ENCODE measurements at regions not wholly inside any gene's neighbourhood (a gene's known extent, or its start where the extent isn't known, plus 50 kb on each side); places are given as distances from the start of the nearest gene placed in this dataset.

DNA sequence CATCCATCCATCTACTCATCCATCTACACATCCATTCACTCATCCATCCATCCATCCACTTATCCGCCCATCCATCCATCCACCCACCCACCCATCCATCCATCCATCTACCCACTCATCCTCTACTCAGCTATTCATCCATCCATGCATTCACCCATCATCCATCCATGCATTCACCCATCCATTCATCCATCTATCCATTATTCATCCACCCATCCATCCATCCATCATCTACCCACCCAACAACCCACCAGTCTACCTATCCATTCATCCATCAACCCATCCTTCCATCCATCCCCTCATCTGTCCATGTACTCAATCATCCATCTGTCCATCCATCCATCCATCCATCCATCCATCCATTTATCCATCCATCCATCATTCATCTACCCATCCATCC is 972.7 kb downstream of the BRD1 start:
- DNase-seq = no peak

DNA sequence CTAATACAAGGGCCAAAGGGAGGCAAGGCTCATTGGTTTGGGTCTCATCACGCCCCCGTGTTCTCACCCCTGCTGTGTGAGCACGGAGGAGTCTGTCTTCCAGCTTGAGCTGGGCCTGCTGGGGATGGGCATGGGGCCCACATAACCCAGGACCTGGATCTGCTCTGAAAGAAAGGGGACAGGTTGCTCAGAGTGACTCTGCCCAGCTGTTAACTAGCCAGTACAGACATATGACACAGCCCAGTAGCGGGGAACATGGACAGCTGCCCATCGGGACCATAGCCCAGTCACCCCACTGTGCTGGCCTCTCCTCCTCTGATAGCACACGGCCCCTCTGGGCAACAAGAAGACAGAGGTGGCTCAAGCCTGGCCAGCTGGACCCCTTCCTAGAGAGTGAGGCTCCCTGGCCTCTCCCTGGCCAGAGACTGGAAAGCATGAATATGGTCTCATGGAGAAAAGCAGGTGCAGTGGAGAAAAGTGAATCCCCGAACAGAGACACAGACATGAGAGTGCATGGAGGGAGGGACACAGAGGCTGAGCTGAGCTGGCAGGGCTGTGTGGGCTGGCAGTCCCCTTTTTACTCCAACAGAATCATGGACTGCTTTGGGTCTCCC is 973.9 kb downstream of the BRD1 start:
- no peak for DNase-seq

DNA sequence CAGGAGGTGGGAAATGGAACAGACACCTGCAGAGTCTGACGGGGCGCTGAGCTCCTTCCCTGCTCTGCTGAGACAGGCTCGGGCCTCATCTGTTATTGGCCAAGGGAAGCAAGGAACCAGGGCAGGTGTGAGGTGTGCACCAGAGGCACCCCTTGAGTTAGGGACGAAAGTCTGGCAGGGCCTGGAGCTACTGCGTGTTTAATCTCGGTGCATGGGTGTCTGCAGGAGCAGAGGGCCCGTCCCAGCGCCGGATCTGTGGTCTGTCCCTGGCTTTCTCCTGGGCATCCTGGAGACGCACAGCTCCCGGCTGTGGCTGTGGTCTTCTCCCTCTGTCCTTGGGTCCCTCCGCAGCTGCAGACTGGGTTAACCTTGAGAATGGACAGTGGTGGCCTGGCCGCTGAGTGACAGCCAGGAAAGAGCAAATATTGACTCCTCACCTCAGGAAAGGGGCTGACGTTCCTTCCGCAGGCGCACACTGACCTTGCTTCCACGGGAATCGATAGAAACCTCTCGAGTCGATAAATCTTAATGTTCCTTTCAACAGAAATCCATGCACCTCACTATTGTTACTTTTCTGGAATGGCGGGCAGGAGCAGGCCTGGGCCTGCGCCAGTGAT is 975.6 kb downstream of the BRD1 start:
- DNase-seq = no peak

DNA sequence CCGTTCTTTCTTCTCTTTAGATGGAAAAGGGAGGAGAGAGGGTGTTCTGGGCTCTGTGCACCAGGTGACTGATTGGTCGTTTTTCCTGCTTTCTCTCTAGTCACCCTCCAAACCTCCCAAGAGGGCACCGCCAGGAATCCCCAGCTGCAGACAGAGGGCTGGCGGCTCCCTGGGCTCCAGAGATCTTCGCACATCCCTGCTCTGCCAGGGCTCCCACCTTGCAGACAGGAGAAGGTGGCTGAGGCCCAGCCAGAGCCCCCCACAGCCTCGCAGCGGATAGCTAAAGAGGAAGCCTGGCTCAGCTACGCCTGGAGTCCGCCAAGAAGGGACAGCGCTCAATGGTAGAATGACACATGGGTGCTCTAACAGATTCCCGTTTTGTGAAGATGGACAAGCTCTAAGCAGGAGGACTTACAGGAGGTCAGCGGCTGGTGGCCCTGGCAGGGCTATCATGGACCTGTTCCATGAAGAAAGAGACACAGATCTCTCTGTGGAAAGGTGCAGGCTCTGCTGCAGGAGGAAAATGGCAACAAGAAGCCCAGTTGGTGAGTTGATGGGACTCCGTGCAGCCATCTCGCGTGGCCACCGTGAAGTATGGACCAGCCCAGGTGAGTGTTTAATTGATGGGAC is 976.9 kb downstream of the BRD1 start:
- DNase-seq = no peak

DNA sequence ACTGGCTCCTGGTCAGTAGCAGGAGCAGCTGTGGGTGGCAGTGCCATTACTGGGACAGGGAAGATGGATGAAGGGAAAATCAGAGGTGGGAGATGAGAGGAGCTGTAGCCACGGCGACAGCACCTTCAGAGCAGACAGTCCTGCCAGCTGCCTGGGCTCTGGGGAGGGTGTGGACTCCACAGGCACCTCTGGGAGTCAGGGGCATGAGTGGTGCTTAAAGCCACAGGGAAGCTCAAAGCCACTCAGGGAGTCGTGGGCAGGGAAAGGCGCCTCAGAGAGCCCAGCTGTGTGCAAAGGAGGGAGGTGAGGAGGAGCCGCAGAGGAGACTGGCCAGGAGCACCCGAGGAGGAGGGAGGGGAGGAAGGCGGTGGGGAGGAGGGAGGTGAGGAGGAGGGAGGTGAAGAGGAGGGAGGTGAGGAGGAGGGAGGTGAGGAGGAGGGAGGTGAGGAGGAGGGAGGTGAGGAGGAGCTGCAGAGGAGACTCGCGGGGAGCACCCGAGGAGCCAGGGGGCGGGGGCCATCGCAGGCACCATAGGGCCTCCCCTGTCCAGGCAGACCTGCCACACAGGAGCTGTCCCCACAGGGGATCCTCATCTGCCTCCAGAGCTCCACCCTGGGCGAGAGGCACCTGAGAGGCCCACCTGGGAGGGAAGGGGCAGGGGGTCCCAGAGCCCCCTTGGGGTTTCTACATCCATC is 977.6 kb downstream of the BRD1 start:
- DNase-seq = no peak

DNA sequence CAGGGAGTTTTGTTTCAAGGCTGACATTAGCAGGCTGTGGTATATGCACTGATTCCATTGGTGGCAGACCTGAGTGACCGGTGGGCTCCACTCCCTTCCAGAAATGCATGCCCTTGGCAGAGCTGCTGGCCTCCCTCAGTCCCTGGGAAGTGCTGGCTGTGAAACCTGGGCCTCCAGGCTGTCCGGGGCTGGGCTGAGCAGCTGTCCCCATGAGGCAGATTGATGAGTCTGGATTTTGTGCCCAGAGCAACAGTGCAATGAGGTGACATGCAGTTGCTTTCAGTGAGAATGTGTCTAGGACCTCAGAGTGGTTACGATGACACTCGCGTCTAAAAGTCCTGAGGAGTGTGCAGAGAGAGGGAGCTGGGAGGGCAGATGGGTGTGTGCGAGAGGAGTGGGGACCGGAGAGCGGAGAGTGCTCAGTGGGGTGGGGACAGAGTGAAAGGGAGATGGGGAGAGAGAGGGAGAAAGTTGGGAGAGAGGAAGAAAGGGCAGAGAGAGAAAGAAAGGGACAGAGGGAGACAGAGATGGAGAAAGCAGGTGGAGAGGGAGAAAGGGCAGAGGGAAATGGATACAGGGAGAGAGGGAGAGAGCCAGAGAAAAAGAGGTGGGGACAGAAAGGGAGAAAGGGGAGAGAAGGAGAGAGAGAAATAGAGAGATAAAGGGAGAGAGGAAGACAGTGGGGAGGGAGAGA is 978.3 kb downstream of the BRD1 start:
- DNase-seq = no peak

DNA sequence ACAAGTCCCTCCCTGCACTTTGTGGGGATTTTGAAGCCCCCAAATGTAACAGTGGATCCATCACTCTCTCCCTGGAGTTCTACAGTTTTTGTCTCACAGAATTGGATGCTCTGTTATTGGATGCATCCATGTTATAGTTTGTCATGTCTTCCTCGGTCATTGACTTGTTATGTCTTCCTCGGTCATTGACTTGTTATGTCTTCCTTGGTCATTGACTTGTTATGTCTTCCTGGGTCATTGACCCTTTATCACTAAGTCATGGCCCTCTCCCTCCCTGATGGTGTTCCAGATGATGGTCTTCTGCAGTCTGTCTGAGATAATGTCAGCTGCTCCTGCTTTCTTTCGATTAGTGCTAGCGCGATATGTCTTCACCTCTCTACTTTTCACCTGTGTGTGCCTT is 981.5 kb downstream of the BRD1 start:
- DNase-seq = no peak

DNA sequence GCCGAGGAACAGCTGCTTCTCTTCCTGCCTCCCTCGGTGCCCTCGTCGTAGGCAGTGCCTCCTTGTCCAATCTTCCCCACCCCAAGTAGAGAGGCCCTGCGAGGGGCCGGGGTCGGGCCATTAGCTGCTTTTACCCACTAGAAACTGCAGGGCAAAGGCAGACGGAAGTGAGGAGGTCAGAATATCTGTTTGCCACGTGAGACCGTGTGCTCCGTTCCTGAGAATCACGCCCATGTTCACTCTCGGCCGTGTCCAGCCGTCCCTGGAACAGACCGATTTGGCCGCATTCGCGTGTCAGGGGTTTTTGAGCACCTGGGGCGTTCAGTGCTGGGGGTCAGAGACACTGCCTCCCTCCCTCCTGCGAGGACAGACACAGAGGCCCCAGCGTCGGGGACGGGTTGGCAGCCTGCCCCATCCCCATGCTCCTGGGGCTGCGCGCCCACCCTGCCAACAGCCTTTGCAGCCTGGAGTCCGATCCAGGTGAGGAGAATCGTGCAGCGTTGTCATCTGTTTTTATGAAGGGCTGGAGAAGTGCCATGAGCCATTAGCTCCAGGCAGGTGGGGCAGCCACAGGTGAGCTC is 982.2 kb downstream of the BRD1 start:
- DNase-seq = peak; percentile 78

DNA sequence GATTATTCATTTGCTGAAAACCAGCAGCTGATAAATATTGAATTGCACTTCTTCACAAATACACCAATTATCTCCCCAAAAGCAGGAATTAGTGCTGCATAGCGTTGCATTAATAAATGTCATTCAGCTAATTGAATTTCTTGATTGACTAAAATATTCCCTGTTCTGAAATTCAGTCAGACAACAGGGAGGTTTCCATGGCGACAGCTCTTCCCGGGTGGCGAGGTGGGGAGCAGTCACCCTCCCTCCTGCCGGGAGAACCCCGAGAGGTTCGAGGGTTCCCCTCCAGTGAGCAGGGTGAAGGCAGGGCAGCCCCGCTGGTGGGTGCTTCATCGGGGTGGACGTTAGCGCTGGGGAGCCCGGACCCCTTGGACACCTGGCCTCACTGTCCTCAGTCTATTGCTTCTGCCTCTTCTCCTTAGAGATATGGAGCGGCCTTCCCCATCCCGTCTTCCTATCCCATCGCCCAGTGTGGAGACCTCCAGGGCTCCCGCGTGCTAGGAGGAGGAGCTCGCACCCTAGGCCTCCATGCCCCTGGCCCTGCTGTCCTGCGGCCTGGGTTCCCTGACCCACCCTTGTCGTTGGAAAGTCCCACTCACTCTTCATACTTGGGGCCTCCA is 983.5 kb downstream of the BRD1 start:
- DNase-seq = no peak

DNA sequence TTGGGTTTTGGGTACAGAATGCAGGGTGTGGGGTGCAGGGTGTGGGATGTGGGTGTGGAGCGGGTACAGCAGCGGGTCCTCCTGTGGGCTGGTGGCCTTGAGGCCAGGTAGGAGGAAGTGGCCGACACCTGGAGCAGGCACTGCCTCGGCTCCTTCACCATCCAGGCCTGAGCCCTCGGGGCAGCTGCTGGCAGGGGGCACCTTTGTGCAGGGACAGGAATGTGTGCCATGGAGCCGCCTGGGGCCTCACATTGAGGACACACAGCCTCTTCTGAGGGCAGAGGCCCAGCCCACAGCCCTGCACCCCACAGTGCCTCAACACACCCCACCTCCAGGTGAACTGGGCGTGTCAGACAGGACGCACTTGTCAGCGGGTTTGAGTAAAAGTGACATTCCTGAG is 984.0 kb downstream of the BRD1 start:
- DNase-seq = no peak

DNA sequence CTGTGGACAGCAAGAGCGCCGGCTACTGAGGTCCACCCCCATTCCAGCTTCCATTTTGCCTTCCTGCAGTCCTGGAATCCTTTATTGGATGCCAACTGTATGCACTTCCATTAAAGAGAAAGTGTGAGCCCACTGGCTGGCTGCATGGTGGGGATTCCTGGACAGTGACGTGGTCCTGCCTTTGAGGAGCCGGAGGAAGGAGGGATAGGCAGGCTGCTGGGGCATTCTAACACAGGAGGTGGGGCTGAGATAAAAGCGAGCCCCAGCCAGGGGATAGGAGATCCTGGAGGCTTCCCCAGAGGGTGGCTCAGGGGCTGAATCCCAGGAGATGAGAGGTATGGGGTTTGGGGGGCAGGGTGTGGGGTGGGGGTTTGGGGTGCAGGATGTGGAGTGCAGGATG is 984.7 kb downstream of the BRD1 start:
- DNase-seq = no peak

DNA sequence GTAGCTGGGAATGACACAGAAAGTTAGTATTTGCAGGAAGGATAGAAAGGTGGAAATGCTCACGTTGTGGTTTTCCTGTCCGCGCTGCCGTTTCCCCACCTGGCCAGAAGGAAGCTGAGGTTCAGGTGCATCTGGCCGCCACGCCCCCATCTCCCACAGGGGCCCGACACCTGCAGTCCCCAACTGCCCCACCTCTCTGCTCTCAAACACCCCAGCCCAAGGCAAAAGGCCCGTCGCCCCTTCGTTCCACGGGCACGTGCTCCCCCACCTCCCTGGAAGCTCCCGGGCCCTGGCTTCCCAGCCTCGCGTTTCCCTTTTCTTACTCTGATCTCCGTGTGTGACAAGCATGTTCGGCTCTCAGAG is 985.1 kb downstream of the BRD1 start:
- no peak for DNase-seq

DNA sequence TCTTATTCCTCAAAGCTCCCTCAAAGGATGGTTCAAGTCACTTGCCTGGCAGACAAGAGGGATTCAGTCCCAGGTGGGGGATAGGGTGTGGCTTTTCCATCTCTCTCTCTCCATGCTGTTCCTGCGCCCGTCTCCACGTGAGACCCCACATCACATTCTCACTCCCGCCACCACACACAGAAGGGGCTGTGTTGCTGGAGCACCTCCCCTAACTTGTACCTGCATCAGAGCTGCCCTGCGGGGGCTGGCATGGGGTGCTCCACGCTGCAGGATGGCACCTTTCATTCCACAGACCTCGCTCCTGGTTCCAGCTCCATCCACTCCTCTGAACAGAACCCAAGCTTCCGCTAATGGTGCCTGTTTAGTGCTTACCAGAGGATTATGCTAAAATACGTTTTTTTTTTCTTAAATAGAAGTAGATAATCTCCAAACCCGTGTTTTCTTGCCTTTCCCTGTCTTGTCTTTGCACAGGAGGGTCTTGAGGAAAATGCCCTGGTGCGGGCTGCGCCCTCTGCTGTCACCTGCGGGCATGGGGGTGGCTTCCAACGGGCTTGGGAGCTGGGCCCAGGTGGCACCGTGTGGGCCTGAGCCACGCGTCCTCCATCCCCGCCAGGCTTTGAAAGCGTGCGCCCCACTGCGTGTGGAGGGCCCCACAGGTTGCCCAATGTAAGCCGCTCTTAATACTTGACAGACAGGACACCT is 985.6 kb downstream of the BRD1 start:
- DNase-seq = no peak

DNA sequence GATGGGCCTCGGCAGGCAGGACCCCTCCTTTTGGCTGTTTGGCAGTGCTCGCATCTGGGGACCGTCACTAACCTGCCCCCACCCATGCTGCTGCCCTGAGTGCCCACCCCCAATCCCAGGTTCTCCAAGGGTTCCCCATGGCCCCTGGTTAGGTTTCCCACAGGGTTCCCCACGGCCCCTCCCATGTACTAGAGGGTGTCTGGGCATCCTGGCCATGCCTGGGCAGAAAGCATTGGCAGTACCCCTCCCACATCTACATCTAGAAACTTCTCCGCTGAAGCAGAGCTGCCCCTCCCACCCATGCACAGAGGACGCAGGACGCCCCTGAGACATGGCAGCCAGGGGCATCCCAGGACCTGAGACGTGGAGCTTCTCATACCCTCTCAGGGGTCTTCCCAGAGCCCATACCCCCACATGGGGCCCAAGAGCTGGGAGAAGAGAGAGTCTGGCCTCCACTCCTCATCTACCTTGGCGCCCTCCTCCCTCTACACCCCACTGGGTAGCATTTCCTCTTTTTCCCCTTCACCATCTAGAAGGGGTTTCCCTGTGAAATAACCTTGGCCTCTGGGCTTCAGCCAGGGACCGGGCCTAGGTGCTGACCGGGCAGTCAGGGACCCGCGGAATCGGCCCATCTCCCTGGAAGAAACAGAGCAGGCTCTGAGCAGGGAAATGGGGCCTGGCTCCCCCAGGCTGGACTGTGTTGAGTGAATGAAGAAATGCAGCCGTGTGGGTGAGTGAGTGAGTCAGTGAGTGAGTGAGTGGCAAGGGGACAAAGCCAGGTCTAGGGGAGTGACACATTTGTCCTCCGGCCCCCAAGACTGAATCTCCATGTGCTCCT is 987.3 kb downstream of the BRD1 start:
- no peak for DNase-seq

DNA sequence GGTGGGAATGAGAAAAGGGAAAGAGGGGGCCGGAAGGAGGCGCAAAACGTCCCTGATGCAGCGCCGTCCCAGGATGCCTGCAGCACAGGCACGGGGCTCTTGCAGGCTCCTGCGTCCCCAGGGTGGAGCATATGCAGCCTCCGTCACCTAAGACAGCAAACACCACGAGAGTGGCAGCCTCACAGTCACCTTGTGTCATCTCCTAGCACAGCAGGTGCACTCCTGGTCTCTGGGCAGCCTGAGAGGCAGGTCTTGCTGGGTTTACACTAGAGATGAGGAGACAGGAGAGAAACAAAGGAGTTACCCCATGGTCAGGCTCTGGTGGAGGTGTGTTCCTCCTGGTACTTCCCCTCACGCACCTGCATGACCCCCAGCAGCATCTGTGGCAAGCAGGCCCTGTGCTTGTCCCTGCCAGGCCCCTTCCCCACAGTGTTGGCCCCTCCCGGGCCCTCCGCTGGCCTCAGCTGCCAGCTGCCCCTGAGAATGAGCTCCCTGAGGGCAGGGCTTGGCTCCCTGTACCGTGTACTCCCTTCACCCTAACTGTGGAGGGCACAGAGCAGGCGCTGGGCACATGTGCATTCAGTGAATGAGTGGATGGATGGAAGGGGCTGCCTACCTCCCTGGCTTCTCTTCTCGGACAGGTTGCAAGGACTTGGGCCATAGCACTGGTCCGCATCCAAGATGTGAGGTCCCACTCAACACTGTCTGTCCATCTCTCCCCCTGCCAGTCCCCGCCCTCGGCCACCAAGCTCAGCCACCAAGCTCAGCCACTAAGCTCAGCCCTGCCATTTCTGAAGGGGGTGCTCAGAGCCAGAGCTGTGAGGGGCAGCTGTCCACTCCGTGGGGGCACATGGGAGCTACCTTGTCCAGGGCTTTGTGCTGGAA is 988.6 kb downstream of the BRD1 start:
- DNase-seq = no peak

DNA sequence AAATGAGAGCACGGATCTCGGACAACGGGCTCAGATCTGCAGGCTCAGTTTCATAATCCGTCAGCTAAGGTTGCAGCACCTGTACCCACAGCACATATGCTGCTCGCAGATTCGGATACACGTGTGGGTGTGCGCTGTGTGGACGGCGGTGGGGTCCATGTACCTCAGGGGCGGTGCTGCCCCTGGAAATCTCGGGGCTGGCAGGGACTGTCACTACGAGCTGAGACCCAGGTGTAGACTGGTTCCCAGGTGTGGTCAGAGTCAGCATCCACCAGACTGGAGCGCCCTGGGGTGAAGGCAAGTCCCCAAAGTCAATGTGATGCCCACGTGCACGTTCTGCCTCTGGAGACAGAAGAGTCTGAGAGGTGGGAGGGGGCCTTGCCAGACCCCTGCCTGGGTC is 989.3 kb downstream of the BRD1 start:
- DNase-seq = no peak

DNA sequence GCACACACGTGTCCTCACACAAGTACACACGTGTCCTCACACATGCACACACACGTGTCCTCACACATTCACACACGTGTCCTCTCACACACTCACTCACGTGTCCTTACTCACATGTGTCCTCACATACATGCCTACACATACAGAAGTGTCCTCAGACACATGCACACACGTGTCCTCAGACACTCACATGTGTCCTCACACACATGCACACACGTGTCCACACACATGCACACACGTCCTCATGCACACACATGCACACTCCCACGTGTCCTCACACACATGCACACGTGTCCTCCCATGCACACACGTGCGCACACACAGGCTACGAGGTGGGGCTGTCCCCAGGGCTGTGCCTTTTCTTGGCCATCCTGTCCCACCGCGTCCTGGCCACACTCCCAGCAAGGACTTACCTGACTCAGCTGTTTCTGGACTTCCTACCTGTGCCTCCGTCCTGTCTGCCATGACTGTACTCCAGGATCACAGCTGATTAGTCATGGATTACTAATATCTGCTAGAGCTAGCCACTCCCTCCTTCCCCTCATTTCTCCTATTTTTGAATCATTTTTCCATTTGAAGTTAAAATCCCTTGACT is 990.2 kb downstream of the BRD1 start:
- DNase-seq = no peak

DNA sequence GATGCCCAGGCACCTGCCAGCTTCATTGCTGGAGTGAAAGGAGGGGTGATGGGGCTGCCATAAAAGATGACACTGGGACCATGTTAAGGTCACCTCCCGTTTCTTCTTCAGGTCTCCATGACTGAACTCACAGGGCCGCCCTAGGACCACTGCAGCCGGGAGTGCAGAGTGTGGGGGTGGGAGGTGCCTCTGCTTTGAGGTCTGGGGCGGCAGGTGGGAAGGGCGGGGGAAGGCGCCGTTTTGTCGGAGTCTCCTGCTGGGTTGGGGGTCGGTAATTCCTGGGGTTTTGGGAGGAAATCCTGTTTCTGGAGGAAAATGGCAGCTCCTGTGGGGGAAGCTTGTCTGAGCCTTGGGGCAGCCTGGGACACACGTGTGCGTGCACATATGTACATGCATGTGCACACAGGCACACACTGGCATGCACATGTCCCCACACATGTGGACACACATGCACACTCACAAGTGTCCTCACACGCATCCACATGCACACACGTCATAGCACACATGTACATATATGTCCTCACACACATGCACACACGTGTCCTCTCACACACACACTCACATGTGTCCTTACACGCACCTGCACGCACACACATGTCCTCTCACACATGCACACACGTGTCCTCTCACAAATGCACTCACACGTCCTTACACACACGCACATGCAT is 990.9 kb downstream of the BRD1 start:
- no peak for DNase-seq
